ENCODE measurements at regions not wholly inside any gene's neighbourhood (a gene's known extent, or its start where the extent isn't known, plus 50 kb on each side); places are given as distances from the start of the nearest gene placed in this dataset.

DNA sequence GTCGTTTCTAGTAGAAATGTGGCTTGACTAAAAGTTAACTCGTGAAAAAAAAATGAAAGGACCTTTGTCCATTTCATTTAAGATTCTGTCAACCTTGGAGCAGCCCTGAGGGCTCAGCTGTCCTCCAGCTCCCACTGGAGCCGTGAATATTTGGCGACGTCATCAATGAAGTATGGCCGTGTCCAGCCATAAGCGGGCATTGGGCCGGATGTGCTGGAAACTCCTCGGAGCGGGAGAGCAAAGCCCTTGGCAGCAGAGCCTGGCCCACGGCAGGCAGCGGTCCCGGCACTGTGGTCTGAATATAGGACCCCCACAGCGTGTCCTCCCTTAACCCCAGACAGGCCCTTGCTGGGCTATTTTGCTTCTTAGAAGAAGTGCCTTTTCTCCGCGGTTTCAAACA, 50.0 kb downstream of the JAKMIP3 start:
- H3K9me3 Mint-ChIP-seq, result no peaks in the 10 kb centered on the region
- H3K27ac Mint-ChIP-seq, result no peak overlapping the region
- no peaks in the 10 kb centered on the region for H3K36me3 Mint-ChIP-seq
- intact Hi-C loops (cut with micrococcal nuclease), result no loop called here
- H3K27ac ChIP-seq (ENCODE audit: low read depth, low read length), result no peak overlapping the region
- ChIA-PET CTCF (no interaction called here), POLR2A (no interaction called here)
- H3K36me3 ChIP-seq (ENCODE audit: control insufficient read depth in 2 of 3, insufficient read depth in 3 of 3, low read length in 3 of 3), result no peaks in the 10 kb centered on the region
- peaks cover 0 to 2% (median 0%) of the 10 kb centered on the region in 7 donors for H3K4me1 Mint-ChIP-seq
- DNase-seq, result no peak
- no peaks in the 10 kb centered on the region for H3K4me1 ChIP-seq (ENCODE audit: control insufficient read depth in 2 of 2, insufficient read depth in 2 of 2, low read length in 2 of 2)
- H3K4me3 Mint-ChIP-seq, result no peak overlapping the region
- no peak overlapping the region for H3K4me3 ChIP-seq (ENCODE audit: low read length)
- peaks cover 0 to 3% (median 0%) of the 10 kb centered on the region in 5 donors for H3K27me3 Mint-ChIP-seq
- no peak for ATAC-seq
- H3K9me3 ChIP-seq (ENCODE audit: control insufficient read depth in 2 of 3, low read length in 3 of 3), result no peaks in the 10 kb centered on the region
- H3K27me3 ChIP-seq (ENCODE audit: control insufficient read depth in 2 of 2, insufficient read depth in 2 of 2, low read length in 2 of 2), result no peaks in the 10 kb centered on the region

GRCh38 chr10:132117146-132117545, 51.4 kb downstream of the JAKMIP3 start:
- Mint-ChIP-seq H3K4me3 (no peak overlapping the region), H3K9me3 (no peaks in the 10 kb centered on the region), H3K36me3 (no peaks in the 10 kb centered on the region), H3K4me1 (no peaks in the 10 kb centered on the region), H3K27me3 (peaks cover 0 to 4% (median 0%) of the 10 kb centered on the region in 5 donors), H3K27ac (no peak overlapping the region)
- POLR2A ChIA-PET, result no interaction called here
- DNase-seq, result no peak
- Histone ChIP-seq H3K36me3 (ENCODE audit: control insufficient read depth in 2 of 3, insufficient read depth in 3 of 3, low read length in 3 of 3) (no peaks in the 10 kb centered on the region), H3K27me3 (ENCODE audit: control insufficient read depth in 2 of 2, insufficient read depth in 2 of 2, low read length in 2 of 2) (no peaks in the 10 kb centered on the region), H3K4me3 (ENCODE audit: low read length) (no peak overlapping the region), H3K9me3 (ENCODE audit: control insufficient read depth in 2 of 3, low read length in 3 of 3) (no peaks in the 10 kb centered on the region), H3K27ac (ENCODE audit: low read depth, low read length) (no peak overlapping the region), H3K4me1 (ENCODE audit: control insufficient read depth in 2 of 2, insufficient read depth in 2 of 2, low read length in 2 of 2) (no peaks in the 10 kb centered on the region)
- intact Hi-C loops (cut with micrococcal nuclease), result no loop called here
- CTCF ChIA-PET, result no interaction called here
- no peak for ATAC-seq

DNA sequence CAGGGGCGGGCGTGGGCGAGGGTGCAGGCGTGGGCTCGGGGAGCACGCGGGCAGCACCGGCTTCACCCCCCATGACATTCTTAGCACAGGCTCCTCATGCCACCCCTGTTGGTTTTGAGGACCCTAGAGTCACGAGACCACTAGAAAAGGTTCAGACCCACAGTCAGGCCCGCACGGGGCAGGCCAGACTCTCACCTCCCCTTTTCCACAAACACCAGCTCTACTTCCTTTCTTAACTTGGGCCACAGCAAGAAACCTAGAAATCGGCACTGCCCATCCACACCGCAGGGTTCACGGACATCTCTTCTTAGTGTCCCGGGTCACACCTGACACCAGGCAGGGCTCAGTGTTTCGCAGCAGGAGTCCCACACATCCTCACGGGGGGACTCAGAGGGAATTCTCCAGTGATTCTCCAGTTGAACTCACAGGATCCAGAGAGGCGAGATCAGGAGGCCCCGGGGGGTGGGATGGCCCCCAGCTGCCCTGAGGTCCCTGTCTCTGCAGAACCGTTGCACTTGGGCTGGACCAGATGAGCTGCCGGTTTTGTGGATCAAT, 52.0 kb downstream of the JAKMIP3 start:
- no peak for ATAC-seq
- POLR2A ChIA-PET, result no interaction called here
- no peaks in the 10 kb centered on the region for H3K4me1 ChIP-seq (ENCODE audit: control insufficient read depth in 2 of 2, insufficient read depth in 2 of 2, low read length in 2 of 2)
- Mint-ChIP-seq H3K36me3 (no peaks in the 10 kb centered on the region), H3K4me3 (no peak overlapping the region), H3K4me1 (no peaks in the 10 kb centered on the region), H3K27me3 (peaks cover 0 to 4% (median 0%) of the 10 kb centered on the region in 5 donors), H3K9me3 (no peaks in the 10 kb centered on the region), H3K27ac (no peak overlapping the region)
- CTCF ChIA-PET, result no interaction called here
- no peak overlapping the region for H3K27ac ChIP-seq (ENCODE audit: low read depth, low read length)
- H3K9me3 ChIP-seq (ENCODE audit: control insufficient read depth in 2 of 3, low read length in 3 of 3), result no peaks in the 10 kb centered on the region
- no peak for DNase-seq
- H3K27me3 ChIP-seq (ENCODE audit: control insufficient read depth in 2 of 2, insufficient read depth in 2 of 2, low read length in 2 of 2), result no peaks in the 10 kb centered on the region
- no peaks in the 10 kb centered on the region for H3K36me3 ChIP-seq (ENCODE audit: control insufficient read depth in 2 of 3, insufficient read depth in 3 of 3, low read length in 3 of 3)
- intact Hi-C loops (cut with micrococcal nuclease), result no loop called here
- no peak overlapping the region for H3K4me3 ChIP-seq (ENCODE audit: low read length)

- Histone ChIP-seq H3K36me3 (ENCODE audit: control insufficient read depth in 2 of 3, insufficient read depth in 3 of 3, low read length in 3 of 3) (no peaks in the 10 kb centered on the region), H3K4me1 (ENCODE audit: control insufficient read depth in 2 of 2, insufficient read depth in 2 of 2, low read length in 2 of 2) (no peaks in the 10 kb centered on the region), H3K27ac (ENCODE audit: low read depth, low read length) (no peak overlapping the region), H3K9me3 (ENCODE audit: control insufficient read depth in 2 of 3, low read length in 3 of 3) (no peaks in the 10 kb centered on the region), H3K4me3 (ENCODE audit: low read length) (no peak overlapping the region), H3K27me3 (ENCODE audit: control insufficient read depth in 2 of 2, insufficient read depth in 2 of 2, low read length in 2 of 2) (no peaks in the 10 kb centered on the region)
- intact Hi-C loops (cut with micrococcal nuclease), result no loop called here
- ChIA-PET CTCF (no interaction called here), POLR2A (no interaction called here)
- Mint-ChIP-seq H3K4me3 (no peak overlapping the region), H3K27me3 (peaks cover 0 to 4% (median 0%) of the 10 kb centered on the region in 5 donors), H3K9me3 (no peaks in the 10 kb centered on the region), H3K27ac (peak overlapping the region in 1 of 9 donors; percentile 20), H3K36me3 (no peaks in the 10 kb centered on the region), H3K4me1 (no peaks in the 10 kb centered on the region)
- DNase-seq (no peak), ATAC-seq (no peak)
Observed at GRCh38 chr10:132118366-132118765, 52.6 kb downstream of the JAKMIP3 start.

- Histone ChIP-seq H3K27me3 (ENCODE audit: control insufficient read depth in 2 of 2, insufficient read depth in 2 of 2, low read length in 2 of 2) (no peaks in the 10 kb centered on the region), H3K27ac (ENCODE audit: low read depth, low read length) (no peak overlapping the region), H3K4me1 (ENCODE audit: control insufficient read depth in 2 of 2, insufficient read depth in 2 of 2, low read length in 2 of 2) (no peaks in the 10 kb centered on the region), H3K36me3 (ENCODE audit: control insufficient read depth in 2 of 3, insufficient read depth in 3 of 3, low read length in 3 of 3) (no peaks in the 10 kb centered on the region), H3K4me3 (ENCODE audit: low read length) (no peak overlapping the region), H3K9me3 (ENCODE audit: control insufficient read depth in 2 of 3, low read length in 3 of 3) (no peaks in the 10 kb centered on the region)
- no peak for DNase-seq
- no peaks in the 10 kb centered on the region for H3K4me1 Mint-ChIP-seq
- H3K4me3 Mint-ChIP-seq, result no peak overlapping the region
- POLR2A ChIA-PET, result no interaction called here
- CTCF ChIA-PET, result no interaction called here
- no peak for ATAC-seq
- H3K27ac Mint-ChIP-seq, result no peak overlapping the region
- no peaks in the 10 kb centered on the region for H3K9me3 Mint-ChIP-seq
- intact Hi-C loops (cut with micrococcal nuclease), result no loop called here
- no peaks in the 10 kb centered on the region for H3K36me3 Mint-ChIP-seq
- peaks cover 0 to 4% (median 0%) of the 10 kb centered on the region in 5 donors for H3K27me3 Mint-ChIP-seq
Observed at GRCh38 chr10:132120200-132120599, 54.5 kb downstream of the JAKMIP3 start.

DNA sequence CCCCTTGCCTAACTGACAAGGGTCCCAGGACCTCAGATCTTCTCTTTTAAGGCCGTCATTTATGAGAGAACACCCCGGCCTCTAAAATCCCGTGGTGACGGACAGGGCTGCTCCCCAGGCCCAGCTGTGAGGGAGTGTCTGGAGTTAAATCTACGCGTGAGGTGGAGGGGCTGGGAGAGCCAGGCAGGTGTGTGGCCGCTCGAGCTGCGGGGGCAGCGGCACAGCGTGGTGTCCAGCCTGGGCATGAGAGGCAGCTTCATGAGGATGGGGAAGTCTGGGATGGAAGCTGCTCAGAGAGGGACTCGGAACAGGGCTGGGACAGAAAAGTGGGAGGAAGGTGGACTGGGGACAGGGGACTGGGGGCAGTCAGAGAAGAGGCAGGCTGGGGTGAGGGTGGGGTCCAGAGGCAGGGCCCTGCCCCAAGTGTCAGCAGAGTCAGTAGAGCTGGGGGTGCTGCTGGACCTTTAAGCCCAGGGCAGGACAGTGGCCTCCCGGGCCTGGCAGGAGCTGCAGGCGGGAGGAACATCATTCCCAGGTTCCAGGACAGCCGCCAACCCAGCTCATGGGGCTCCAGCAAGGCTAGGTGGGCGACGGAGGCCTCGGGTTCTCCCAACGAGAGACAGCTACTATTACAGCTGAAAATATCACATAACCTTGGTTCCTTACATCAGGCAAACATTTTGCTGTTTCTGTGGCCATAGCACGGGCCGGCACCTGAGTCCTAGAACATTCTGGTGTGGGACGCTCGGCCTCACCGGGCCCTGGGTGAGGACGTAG, 55.2 kb downstream of the JAKMIP3 start:
- no peak for ATAC-seq
- Mint-ChIP-seq H3K4me1 (no peaks in the 10 kb centered on the region), H3K27ac (no peak overlapping the region), H3K4me3 (no peak overlapping the region), H3K27me3 (peaks cover 0 to 4% (median 0%) of the 10 kb centered on the region in 5 donors), H3K36me3 (no peaks in the 10 kb centered on the region), H3K9me3 (no peaks in the 10 kb centered on the region)
- Histone ChIP-seq H3K4me1 (ENCODE audit: control insufficient read depth in 2 of 2, insufficient read depth in 2 of 2, low read length in 2 of 2) (no peaks in the 10 kb centered on the region), H3K9me3 (ENCODE audit: control insufficient read depth in 2 of 3, low read length in 3 of 3) (no peaks in the 10 kb centered on the region), H3K36me3 (ENCODE audit: control insufficient read depth in 2 of 3, insufficient read depth in 3 of 3, low read length in 3 of 3) (no peaks in the 10 kb centered on the region), H3K27me3 (ENCODE audit: control insufficient read depth in 2 of 2, insufficient read depth in 2 of 2, low read length in 2 of 2) (no peaks in the 10 kb centered on the region), H3K4me3 (ENCODE audit: low read length) (no peak overlapping the region), H3K27ac (ENCODE audit: low read depth, low read length) (no peak overlapping the region)
- ChIA-PET CTCF (no interaction called here), POLR2A (no interaction called here)
- DNase-seq, result no peak
- intact Hi-C loops (cut with micrococcal nuclease), result no loop called here

GRCh38 chr10:132121511-132121830, 55.7 kb downstream of the JAKMIP3 start:
- no peak for DNase-seq
- Mint-ChIP-seq H3K27ac (no peak overlapping the region), H3K4me1 (no peaks in the 10 kb centered on the region), H3K27me3 (peaks cover 0 to 4% (median 0%) of the 10 kb centered on the region in 5 donors), H3K4me3 (no peak overlapping the region), H3K36me3 (no peaks in the 10 kb centered on the region), H3K9me3 (no peaks in the 10 kb centered on the region)
- no peaks in the 10 kb centered on the region for H3K36me3 ChIP-seq (ENCODE audit: control insufficient read depth in 2 of 3, insufficient read depth in 3 of 3, low read length in 3 of 3)
- no peaks in the 10 kb centered on the region for H3K9me3 ChIP-seq (ENCODE audit: control insufficient read depth in 2 of 3, low read length in 3 of 3)
- POLR2A ChIA-PET, result no interaction called here
- CTCF ChIA-PET, result no interaction called here
- no peaks in the 10 kb centered on the region for H3K4me1 ChIP-seq (ENCODE audit: control insufficient read depth in 2 of 2, insufficient read depth in 2 of 2, low read length in 2 of 2)
- intact Hi-C loops (cut with micrococcal nuclease), result no loop called here
- H3K27ac ChIP-seq (ENCODE audit: low read depth, low read length), result no peak overlapping the region
- ATAC-seq, result no peak
- H3K4me3 ChIP-seq (ENCODE audit: low read length), result no peak overlapping the region
- H3K27me3 ChIP-seq (ENCODE audit: control insufficient read depth in 2 of 2, insufficient read depth in 2 of 2, low read length in 2 of 2), result no peaks in the 10 kb centered on the region
